HCT116 (cell line): ENCODE measurements at regions not wholly inside any gene's neighbourhood (a gene's known extent, or its start where the extent isn't known, plus 50 kb on each side); places are given as distances from the start of the nearest gene placed in this dataset.

ENCODE experiments used
- ATAC-seq: fragments of 200-7000 bp; cut with Tn5 transposase; 2 replicates; pipeline ENCODE4 v1.9.1; 2020; ENCODE audit warnings: mild to moderate bottlenecking, moderate library complexity
- BruUV-seq: library from RNA; stranded (reverse); fragments of 400-500 nt; replicated peaks from 2 replicates; lab custom pipeline; 2021; lab: Mats Ljungman, UMichigan
- CTCF ChIA-PET: fragments of 300-600 bp; sonication (Branson Sonifier 250); formaldehyde crosslinking; loops from one replicate; lab custom pipeline; 2021; ENCODE audit warnings: antibody characterized with exemption; lab: Charles Lee
- POLR2A ChIA-PET: fragments of 300-600, 350-600 bp; sonication (Branson Sonifier 250); formaldehyde crosslinking; loops from one replicate; lab custom pipeline; 2021; ENCODE audit warnings: antibody characterized with exemption; lab: Charles Lee
- RAD21 ChIA-PET, 2 experiments: fragments of 300-600 bp; sonication (Branson Sonifier 250); formaldehyde crosslinking; loops; one replicate each; lab custom pipeline; 2023; ENCODE audit warnings: low total read pairs in 2 of 2; ENCODE audit not compliant: uncharacterized antibody in 2 of 2, unreplicated experiment in 2 of 2, low non-redundant PET in 1 of 2; lab: Charles Lee
- DNase-seq: peaks from one replicate; pipeline ENCODE4 v3.0.0-alpha.2; 2010; ENCODE audit warnings: low read depth, low spot score
- H2AFZ ChIP-seq: fragments of 200-600 bp; shearing (Covaris generic), sonication (generic); 2 replicates; pipeline ENCODE4 v1.6.1; 2017; ENCODE audit warnings: low read depth, mixed run types, mixed read lengths, antibody characterized with exemption, low read length; ENCODE audit not compliant: poor library complexity, severe bottlenecking
- H3K27ac ChIP-seq: 2 replicates; pipeline ENCODE4 v1.5.1; 2012; ENCODE audit warnings: low read depth, low read length
- H3K27me3 ChIP-seq: fragments of 200-600 bp; sonication (generic); 2 replicates; pipeline ENCODE4 v1.6.1; 2016; ENCODE audit warnings: mixed run types, low read length, mixed read lengths; ENCODE audit not compliant: insufficient read depth
- H3K36me3 ChIP-seq, 2 experiments: fragments of 200-500 bp in 1 of 2; fragments of 200-600 bp in 1 of 2; sonication (Bioruptor generic) in 1 of 2; sonication (generic) in 1 of 2; 2 replicates each; pipeline versions ENCODE4 v1.5.1 to v1.6.1; 2014 to 2016; ENCODE audit warnings: low read length in 2 of 2, inconsistent platforms in 1 of 2, mixed read lengths in 1 of 2, mixed run types in 1 of 2; ENCODE audit not compliant: insufficient read depth in 2 of 2, control insufficient read depth in 1 of 2
- H3K4me1 ChIP-seq, 2 experiments: fragments of 200-600 bp in 1 of 2; sonication (generic) in 1 of 2; 2 replicates each; pipeline versions ENCODE4 v1.5.1 to v1.6.1; 2012 to 2017; ENCODE audit warnings: low read length in 2 of 2, inconsistent platforms in 1 of 2, mild to moderate bottlenecking in 1 of 2, mixed read lengths in 1 of 2, mixed run types in 1 of 2, moderate library complexity in 1 of 2; ENCODE audit not compliant: insufficient read depth in 2 of 2, control insufficient read depth in 1 of 2
- H3K4me2 ChIP-seq: fragments of 200-600 bp; sonication (generic); 2 replicates; pipeline ENCODE4 v1.6.1; 2017; ENCODE audit warnings: mixed run types, low read length, mixed read lengths
- H3K4me3 ChIP-seq, 2 experiments: fragments of 200-600 bp in 1 of 2; sonication (generic) in 1 of 2; replicated peaks in 1 of 2; 2 replicates each; pipeline ENCODE4 v1.5.1; 2011 to 2016; ENCODE audit warnings: low read length in 2 of 2, control low read depth in 1 of 2, low read depth in 1 of 2, mild to moderate bottlenecking in 1 of 2, mixed read lengths in 1 of 2, mixed run types in 1 of 2
- H3K79me2 ChIP-seq: fragments of 200-600 bp; sonication (generic); 2 replicates; pipeline ENCODE4 v1.6.1; 2017; ENCODE audit warnings: mild to moderate bottlenecking, mixed run types, low read length, moderate library complexity, mixed read lengths; ENCODE audit not compliant: insufficient read depth
- H3K9ac ChIP-seq: fragments of 200-600 bp; sonication (generic); 2 replicates; pipeline ENCODE4 v1.6.1; 2016; ENCODE audit warnings: low read length, mixed read lengths
- H3K9me2 ChIP-seq: fragments of 200-600 bp; sonication (generic), shearing (Covaris generic); 2 replicates; pipeline ENCODE4 v1.6.1; 2017; ENCODE audit warnings: mixed run types, mild to moderate bottlenecking, moderate library complexity; ENCODE audit not compliant: insufficient read depth
- H3K9me3 ChIP-seq, 2 experiments: fragments of 200-500 bp in 1 of 2; fragments of 200-600 bp in 1 of 2; sonication (Bioruptor generic) in 1 of 2; sonication (generic) in 1 of 2; 2 replicates each; pipeline ENCODE4 v1.6.1; 2014 to 2017; ENCODE audit warnings: low read length in 2 of 2, mixed read lengths in 2 of 2, inconsistent platforms in 1 of 2, low read depth in 1 of 2, mild to moderate bottlenecking in 1 of 2, mixed run types in 1 of 2, moderate library complexity in 1 of 2; ENCODE audit not compliant: control insufficient read depth in 1 of 2, insufficient read depth in 1 of 2
- H4K20me1 ChIP-seq: fragments of 200-600 bp; sonication (generic), shearing (Covaris generic); 2 replicates; pipeline ENCODE4 v1.6.1; 2017; ENCODE audit warnings: mixed run types, mild to moderate bottlenecking, moderate library complexity; ENCODE audit not compliant: insufficient read depth
- CBX3 ChIP-seq: IDR thresholded peaks from 2 replicates; pipeline ENCODE4 v1.6.1; 2012; ENCODE audit warnings: low read depth
- CTCF ChIP-seq, 3 experiments: fragments of 200-600 bp in 1 of 3; sonication (generic) in 1 of 3; IDR thresholded peaks in 2 of 3; conservative IDR thresholded peaks in 1 of 3; 2 replicates each; pipeline ENCODE4 v1.5.1; 2012 to 2017; ENCODE audit warnings: low read depth in 2 of 3, low read length in 2 of 3, antibody characterized with exemption in 1 of 3, borderline replicate concordance in 1 of 3, control low read depth in 1 of 3, mild to moderate bottlenecking in 1 of 3, mixed read lengths in 1 of 3, mixed run types in 1 of 3, moderate library complexity in 1 of 3; ENCODE audit not compliant: insufficient read depth in 1 of 3
- EGR1 ChIP-seq: IDR thresholded peaks from 2 replicates; pipeline ENCODE4 v1.6.1; 2012; ENCODE audit warnings: low read depth
- EZH2phosphoT487 ChIP-seq: fragments of 200-600 bp; IDR thresholded peaks from 2 replicates; pipeline ENCODE4 v1.6.1; 2018; ENCODE audit warnings: antibody characterized with exemption, borderline replicate concordance
- POLR2AphosphoS5 ChIP-seq: IDR thresholded peaks from 2 replicates; pipeline ENCODE4 v1.6.1; 2011; ENCODE audit warnings: mild to moderate bottlenecking, low read depth, low read length, moderate library complexity
- SIN3A ChIP-seq: IDR thresholded peaks from 2 replicates; pipeline ENCODE4 v1.6.1; 2012; ENCODE audit warnings: low read depth
- SRF ChIP-seq: IDR thresholded peaks from 2 replicates; pipeline ENCODE4 v1.6.1; 2012; ENCODE audit warnings: low read depth
- TCF7L2 ChIP-seq: IDR thresholded peaks from 2 replicates; pipeline ENCODE4 v1.7.0; 2011; ENCODE audit warnings: borderline replicate concordance, inconsistent platforms; ENCODE audit not compliant: insufficient read depth, insufficient read length; ENCODE audit errors: extremely low read depth
- ZBTB33 ChIP-seq: IDR thresholded peaks from 2 replicates; pipeline ENCODE4 v1.6.1; 2011; ENCODE audit warnings: mild to moderate bottlenecking, low read length, moderate library complexity; ENCODE audit not compliant: insufficient replicate concordance; ENCODE audit errors: extremely low read depth
- ZFX ChIP-seq: fragments of 450-650 bp; IDR thresholded peaks from 2 replicates; pipeline ENCODE4 v1.6.1; 2017
- intact Hi-C: fragments of 100-400 bp; cut with micrococcal nuclease; formaldehyde crosslinking; loops from 2 replicates; pipeline ENCODE4 v1.10.0; 2022

GRCh38 chr2:155599834-155600233 is 732.7 kb downstream of the NR4A2 start:
- H4K20me1 ChIP-seq: no peaks in the 10 kb centered on the region
- no peak overlapping the region for H3K27ac ChIP-seq
- H3K79me2 ChIP-seq: no peaks in the 10 kb centered on the region
- H3K4me3 ChIP-seq: no peak overlapping the region
- H3K9me2 ChIP-seq: no peaks in the 10 kb centered on the region
- H3K9me3 ChIP-seq: no peaks in the 10 kb centered on the region
- intact Hi-C loops: no loop called here
- H3K27me3 ChIP-seq: no peaks in the 10 kb centered on the region
- H2AFZ ChIP-seq: no peak overlapping the region
- no peak overlapping the region for H3K9ac ChIP-seq
- DNase-seq (no peak), ATAC-seq (no peak)
- ChIA-PET RAD21 (no interaction called here), POLR2A (no interaction called here), CTCF (no interaction called here)
- BruUV-seq: no TSS peak
- TF ChIP-seq SIN3A: no peak
- no peak for TF ChIP-seq POLR2AphosphoS5
- no peak for TF ChIP-seq TCF7L2
- TF ChIP-seq ZBTB33: no peak
- TF ChIP-seq EGR1: no peak
- no peak for TF ChIP-seq CBX3
- TF ChIP-seq CTCF (IDR thresholded peaks at IDR 0.05 in 2 of 3, conservative IDR thresholded peaks at IDR 0.05 in 1 of 3; ENCODE audit: borderline replicate concordance in 1 of 3, insufficient read depth in 1 of 3, low read depth in 2 of 3, low read length in 2 of 3): no peak
- no peak for TF ChIP-seq EZH2phosphoT487
- TF ChIP-seq SRF: no peak
- no peak for TF ChIP-seq ZFX
- H3K4me1 ChIP-seq: no peaks in the 10 kb centered on the region
- no peaks in the 10 kb centered on the region for H3K36me3 ChIP-seq
- H3K4me2 ChIP-seq: no peak overlapping the region
